ENCODE measurements at regions not wholly inside any gene's neighbourhood (a gene's known extent, or its start where the extent isn't known, plus 50 kb on each side); places are given as distances from the start of the nearest gene placed in this dataset.

DNA sequence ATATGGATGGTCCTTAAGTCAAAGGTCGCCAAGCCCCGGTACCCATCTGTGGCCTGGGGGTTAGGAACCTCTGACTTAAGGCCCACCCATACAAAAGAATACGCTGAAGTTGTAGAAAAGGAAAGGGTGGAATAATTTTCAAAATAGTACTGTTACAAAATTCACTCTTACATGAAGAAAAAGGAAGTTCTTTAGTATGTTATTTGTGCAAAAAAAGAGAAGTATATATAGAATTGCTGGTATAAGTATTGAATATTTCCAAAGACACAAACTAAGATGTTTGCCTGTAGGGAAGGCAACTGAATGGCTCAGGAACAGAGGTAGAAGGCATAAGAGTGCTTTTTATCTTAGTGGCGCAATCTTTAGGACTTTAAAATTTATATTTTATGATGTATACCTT lies 78.7 kb downstream of the PRLHR start:
- TF ChIP-seq, protein P1, sequence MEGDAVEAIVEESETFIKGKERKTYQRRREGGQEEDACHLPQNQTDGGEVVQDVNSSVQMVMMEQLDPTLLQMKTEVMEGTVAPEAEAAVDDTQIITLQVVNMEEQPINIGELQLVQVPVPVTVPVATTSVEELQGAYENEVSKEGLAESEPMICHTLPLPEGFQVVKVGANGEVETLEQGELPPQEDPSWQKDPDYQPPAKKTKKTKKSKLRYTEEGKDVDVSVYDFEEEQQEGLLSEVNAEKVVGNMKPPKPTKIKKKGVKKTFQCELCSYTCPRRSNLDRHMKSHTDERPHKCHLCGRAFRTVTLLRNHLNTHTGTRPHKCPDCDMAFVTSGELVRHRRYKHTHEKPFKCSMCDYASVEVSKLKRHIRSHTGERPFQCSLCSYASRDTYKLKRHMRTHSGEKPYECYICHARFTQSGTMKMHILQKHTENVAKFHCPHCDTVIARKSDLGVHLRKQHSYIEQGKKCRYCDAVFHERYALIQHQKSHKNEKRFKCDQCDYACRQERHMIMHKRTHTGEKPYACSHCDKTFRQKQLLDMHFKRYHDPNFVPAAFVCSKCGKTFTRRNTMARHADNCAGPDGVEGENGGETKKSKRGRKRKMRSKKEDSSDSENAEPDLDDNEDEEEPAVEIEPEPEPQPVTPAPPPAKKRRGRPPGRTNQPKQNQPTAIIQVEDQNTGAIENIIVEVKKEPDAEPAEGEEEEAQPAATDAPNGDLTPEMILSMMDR (IDR thresholded peaks at IDR 0.05; ENCODE audit: borderline replicate concordance, extremely low read depth, low read length, poor library complexity, severe bottlenecking): no peak
- TF ChIP-seq EZH2 (IDR thresholded peaks at IDR 0.05; ENCODE audit: borderline replicate concordance, low read depth, low read length, severe bottlenecking): no peak

Measured in DND-41 (cell line).